Transverse colon (tissue), 4 donors: ENCODE measurements at regions not wholly inside any gene's neighbourhood (a gene's known extent, or its start where the extent isn't known, plus 50 kb on each side); places are given as distances from the start of the nearest gene placed in this dataset.

ENCODE experiments used
- DNase-seq: peaks from one replicate; pipeline ENCODE4 v3.0.0-alpha.2; 2019
- H3K27ac ChIP-seq, 4 donors: fragments of 200-600 bp; sonication (generic); 2 replicates each; pipeline ENCODE4 v1.5.1; 2016 to 2018; ENCODE audit warnings: inconsistent platforms in 4 of 4
- H3K27me3 ChIP-seq: fragments of 200-600 bp; sonication (generic); 2 replicates; pipeline ENCODE4 v1.5.1; 2017; ENCODE audit warnings: inconsistent platforms
- H3K36me3 ChIP-seq, 4 donors: fragments of 200-600 bp; sonication (generic); 2 replicates each; pipeline ENCODE4 v1.5.1; 2017 to 2019; ENCODE audit warnings: inconsistent platforms in 4 of 4
- H3K4me1 ChIP-seq, 4 donors: fragments of 200-600 bp; sonication (generic); 2 replicates each; pipeline ENCODE4 v1.5.1; 2017 to 2020; ENCODE audit warnings: inconsistent platforms in 4 of 4
- H3K4me3 ChIP-seq, 4 donors: fragments of 200-600 bp; sonication (generic); 1 replicate in 1 of 4; 2 replicates in 3 of 4; pipeline versions ENCODE4 v1.5.1 to v1.6.1; 2017 to 2019; ENCODE audit warnings: inconsistent platforms in 4 of 4
- H3K9me3 ChIP-seq, 2 donors: fragments of 200-600 bp; sonication (generic); 2 replicates each; pipeline ENCODE4 v1.5.1; 2017 to 2019; ENCODE audit warnings: inconsistent platforms in 2 of 2
- CTCF ChIP-seq, 5 experiments: fragments of 200-600 bp in 3 of 5; fragments of 450-650 bp in 2 of 5; sonication (generic) in 3 of 5; IDR thresholded peaks; 1 replicate in 2 of 5; 2 replicates in 3 of 5; pipeline ENCODE4 v1.5.1; 2016 to 2017; ENCODE audit warnings: antibody characterized with exemption in 5 of 5, inconsistent platforms in 3 of 5, mild to moderate bottlenecking in 2 of 5, moderate library complexity in 1 of 5
- EP300 ChIP-seq: sonication (generic); formaldehyde crosslinking; IDR thresholded peaks from one replicate; pipeline ENCODE4 v1.6.1; 2017; ENCODE audit warnings: antibody characterized with exemption, low read depth
- POLR2A ChIP-seq: fragments of 450-650 bp; IDR thresholded peaks from one replicate; pipeline ENCODE4 v1.6.1; 2016; ENCODE audit warnings: antibody characterized with exemption, mild to moderate bottlenecking, moderate library complexity
- POLR2AphosphoS5 ChIP-seq, 3 donors: sonication (generic); formaldehyde crosslinking; IDR thresholded peaks; one replicate each; pipeline ENCODE4 v1.6.1; 2016; ENCODE audit warnings: antibody characterized with exemption in 3 of 3
- WGBS, 2 donors: methylation state at CpG; one replicate each; pipeline ENCODE4 v1.1.5; 2018; ENCODE audit warnings: low coverage in 1 of 2; 5-methylcytosine and 5-hydroxymethylcytosine counted together
- in situ Hi-C, 4 donors: fragments of 200-750 bp; cut with MboI; loops; one replicate each; pipeline versions ENCODE4 v1.15.0 to v1.15.1; 2017; ENCODE audit warnings: low sequenced_read_pairs in 3 of 4, low pct_ligation_motif_present in 1 of 4, low pct_unique_long_range_greater_than_20kb in 1 of 4
- intact Hi-C: fragments of 100-400 bp; cut with DNase I; formaldehyde crosslinking; loops from one replicate; pipeline ENCODE4 v1.15.1; 2023; ENCODE audit warnings: low total_unique reads

GRCh38 chr20:60422848-60423247, 464.6 kb downstream of the CDH26 start:
- Histone ChIP-seq H3K4me3 (no peak overlapping the region), H3K4me1 (no peaks in the 10 kb centered on the region), H3K27me3 (no peaks in the 10 kb centered on the region), H3K9me3 (no peaks in the 10 kb centered on the region), H3K27ac (no peak overlapping the region), H3K36me3 (no peaks in the 10 kb centered on the region)
- DNase-seq, result no peak
- TF ChIP-seq POLR2A, result no peak
- TF ChIP-seq CTCF (IDR thresholded peaks at IDR 0.05), result no peak
- no peak for TF ChIP-seq EP300
- no peak for TF ChIP-seq POLR2AphosphoS5 (IDR thresholded peaks at IDR 0.05)
- in situ Hi-C loops (no loop called here), intact Hi-C loops (no loop called here)
- WGBS, 2 donors, result 74 to 85% methylated on average over 5 to 7 of the region's 7 CpGs

GRCh38 chr20:60424267-60424902, 466.2 kb downstream of the CDH26 start:
- in situ Hi-C loops, result no loop called here
- TF ChIP-seq CTCF (IDR thresholded peaks at IDR 0.05) (no peak), EP300 (no peak), POLR2A (no peak), POLR2AphosphoS5 (IDR thresholded peaks at IDR 0.05) (no peak)
- WGBS, 2 donors, result 44 to 52% methylated on average over 3 to 4 of the region's 4 CpGs
- intact Hi-C loops, result no loop called here
- H3K4me3 ChIP-seq, result no peak overlapping the region
- H3K27me3 ChIP-seq, result no peaks in the 10 kb centered on the region
- H3K36me3 ChIP-seq, result no peaks in the 10 kb centered on the region
- no peak overlapping the region for H3K27ac ChIP-seq
- no peaks in the 10 kb centered on the region for H3K4me1 ChIP-seq
- no peaks in the 10 kb centered on the region for H3K9me3 ChIP-seq
- DNase-seq, result no peak

GRCh38 chr20:60427516-60427915, 469.3 kb downstream of the CDH26 start:
- no peak for DNase-seq
- in situ Hi-C loops (no loop called here), intact Hi-C loops (no loop called here)
- Histone ChIP-seq H3K27me3 (no peaks in the 10 kb centered on the region), H3K36me3 (no peaks in the 10 kb centered on the region), H3K9me3 (no peaks in the 10 kb centered on the region), H3K4me3 (no peak overlapping the region), H3K27ac (no peak overlapping the region), H3K4me1 (no peaks in the 10 kb centered on the region)
- 82 to 91% methylated on average over 2 to 6 of the region's 6 CpGs for WGBS, 2 donors
- TF ChIP-seq EP300 (no peak), POLR2AphosphoS5 (IDR thresholded peaks at IDR 0.05) (no peak), POLR2A (no peak), CTCF (IDR thresholded peaks at IDR 0.05) (no peak)

- 61% methylated on average over 2 of the region's 2 CpGs; no CpG with 5 or more reads in 1 of the 2 donors for WGBS, 2 donors
- Histone ChIP-seq H3K36me3 (no peaks in the 10 kb centered on the region), H3K9me3 (no peaks in the 10 kb centered on the region), H3K4me3 (no peak overlapping the region), H3K27me3 (no peaks in the 10 kb centered on the region), H3K27ac (no peak overlapping the region), H3K4me1 (no peaks in the 10 kb centered on the region)
- in situ Hi-C loops, result no loop called here
- no peak for DNase-seq
- TF ChIP-seq POLR2AphosphoS5 (IDR thresholded peaks at IDR 0.05) (no peak), POLR2A (no peak), EP300 (no peak), CTCF (IDR thresholded peaks at IDR 0.05) (no peak)
- intact Hi-C loops, result no loop called here
Measured at GRCh38 chr20:60428651-60429050, 470.4 kb downstream of the CDH26 start.
